ENCODE measurements at regions not wholly inside any gene's neighbourhood (a gene's known extent, or its start where the extent isn't known, plus 50 kb on each side); places are given as distances from the start of the nearest gene placed in this dataset.
A peak's percentile ranks its signal among the peaks of the same experiment; 100 is the strongest.

- TF ChIP-seq ZNF280C (tag by site-specific recombination; IDR thresholded peaks at IDR 0.05) (no peak), PRDM2 (tag by site-specific recombination; IDR thresholded peaks at IDR 0.05; ENCODE audit: borderline replicate concordance) (no peak), ZNF488 (tag by site-specific recombination; IDR thresholded peaks at IDR 0.05) (peak; percentile 68; the same call in 1 of the 2 replicates), GLIS1 (tag by site-specific recombination; IDR thresholded peaks at IDR 0.05) (peak; percentile 94), ZBTB1 (tag by site-specific recombination; IDR thresholded peaks at IDR 0.05) (no peak), ZNF610 (tag by site-specific recombination; IDR thresholded peaks at IDR 0.05; ENCODE audit: borderline replicate concordance) (peak; percentile 56; the same call in 1 of the 2 replicates), ZNF513 (tag by site-specific recombination; IDR thresholded peaks at IDR 0.05) (no peak), HOXD13 (CRISPR knock-in tag; IDR thresholded peaks at IDR 0.05; ENCODE audit: borderline replicate concordance) (no peak), ZNF830 (tag by site-specific recombination; IDR thresholded peaks at IDR 0.05; ENCODE audit: low read depth) (no peak), RBAK (tag by site-specific recombination; IDR thresholded peaks at IDR 0.05) (no peak), ZNF133 (tag by site-specific recombination; IDR thresholded peaks at IDR 0.05) (no peak), ZNF335 (tag by site-specific recombination; conservative IDR thresholded peaks at IDR 0.05) (peak; percentile 44; the same call in 1 of the 2 replicates), SP3 (tag by site-specific recombination; IDR thresholded peaks at IDR 0.05) (no peak), ZBTB8A (tag by site-specific recombination; IDR thresholded peaks at IDR 0.05) (peak; percentile 50; the same call in 1 of the 2 replicates), SALL2 (tag by site-specific recombination; IDR thresholded peaks at IDR 0.05; ENCODE audit: borderline replicate concordance) (no peak)
- TF ChIP-seq, protein P1, sequence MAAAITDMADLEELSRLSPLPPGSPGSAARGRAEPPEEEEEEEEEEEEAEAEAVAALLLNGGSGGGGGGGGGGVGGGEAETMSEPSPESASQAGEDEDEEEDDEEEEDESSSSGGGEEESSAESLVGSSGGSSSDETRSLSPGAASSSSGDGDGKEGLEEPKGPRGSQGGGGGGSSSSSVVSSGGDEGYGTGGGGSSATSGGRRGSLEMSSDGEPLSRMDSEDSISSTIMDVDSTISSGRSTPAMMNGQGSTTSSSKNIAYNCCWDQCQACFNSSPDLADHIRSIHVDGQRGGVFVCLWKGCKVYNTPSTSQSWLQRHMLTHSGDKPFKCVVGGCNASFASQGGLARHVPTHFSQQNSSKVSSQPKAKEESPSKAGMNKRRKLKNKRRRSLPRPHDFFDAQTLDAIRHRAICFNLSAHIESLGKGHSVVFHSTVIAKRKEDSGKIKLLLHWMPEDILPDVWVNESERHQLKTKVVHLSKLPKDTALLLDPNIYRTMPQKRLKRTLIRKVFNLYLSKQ (tag by site-specific recombination; IDR thresholded peaks at IDR 0.05; ENCODE audit: borderline replicate concordance), result no peak
- TF ChIP-seq, protein P2, sequence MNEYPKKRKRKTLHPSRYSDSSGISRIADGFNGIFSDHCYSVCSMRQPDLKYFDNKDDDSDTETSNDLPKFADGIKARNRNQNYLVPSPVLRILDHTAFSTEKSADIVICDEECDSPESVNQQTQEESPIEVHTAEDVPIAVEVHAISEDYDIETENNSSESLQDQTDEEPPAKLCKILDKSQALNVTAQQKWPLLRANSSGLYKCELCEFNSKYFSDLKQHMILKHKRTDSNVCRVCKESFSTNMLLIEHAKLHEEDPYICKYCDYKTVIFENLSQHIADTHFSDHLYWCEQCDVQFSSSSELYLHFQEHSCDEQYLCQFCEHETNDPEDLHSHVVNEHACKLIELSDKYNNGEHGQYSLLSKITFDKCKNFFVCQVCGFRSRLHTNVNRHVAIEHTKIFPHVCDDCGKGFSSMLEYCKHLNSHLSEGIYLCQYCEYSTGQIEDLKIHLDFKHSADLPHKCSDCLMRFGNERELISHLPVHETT (tag by site-specific recombination; IDR thresholded peaks at IDR 0.05), result no peak
- TF ChIP-seq, protein P3, sequence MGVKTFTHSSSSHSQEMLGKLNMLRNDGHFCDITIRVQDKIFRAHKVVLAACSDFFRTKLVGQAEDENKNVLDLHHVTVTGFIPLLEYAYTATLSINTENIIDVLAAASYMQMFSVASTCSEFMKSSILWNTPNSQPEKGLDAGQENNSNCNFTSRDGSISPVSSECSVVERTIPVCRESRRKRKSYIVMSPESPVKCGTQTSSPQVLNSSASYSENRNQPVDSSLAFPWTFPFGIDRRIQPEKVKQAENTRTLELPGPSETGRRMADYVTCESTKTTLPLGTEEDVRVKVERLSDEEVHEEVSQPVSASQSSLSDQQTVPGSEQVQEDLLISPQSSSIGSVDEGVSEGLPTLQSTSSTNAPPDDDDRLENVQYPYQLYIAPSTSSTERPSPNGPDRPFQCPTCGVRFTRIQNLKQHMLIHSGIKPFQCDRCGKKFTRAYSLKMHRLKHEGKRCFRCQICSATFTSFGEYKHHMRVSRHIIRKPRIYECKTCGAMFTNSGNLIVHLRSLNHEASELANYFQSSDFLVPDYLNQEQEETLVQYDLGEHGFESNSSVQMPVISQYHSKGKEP (tag by site-specific recombination; IDR thresholded peaks at IDR 0.05), result peak; percentile 78
These were observed 120.2 kb downstream of the TLR5 start (continued) for GRCh38 chr1:223022641-223023473.
